ENCODE measurements at regions not wholly inside any gene's neighbourhood (a gene's known extent, or its start where the extent isn't known, plus 50 kb on each side); places are given as distances from the start of the nearest gene placed in this dataset.

DNA sequence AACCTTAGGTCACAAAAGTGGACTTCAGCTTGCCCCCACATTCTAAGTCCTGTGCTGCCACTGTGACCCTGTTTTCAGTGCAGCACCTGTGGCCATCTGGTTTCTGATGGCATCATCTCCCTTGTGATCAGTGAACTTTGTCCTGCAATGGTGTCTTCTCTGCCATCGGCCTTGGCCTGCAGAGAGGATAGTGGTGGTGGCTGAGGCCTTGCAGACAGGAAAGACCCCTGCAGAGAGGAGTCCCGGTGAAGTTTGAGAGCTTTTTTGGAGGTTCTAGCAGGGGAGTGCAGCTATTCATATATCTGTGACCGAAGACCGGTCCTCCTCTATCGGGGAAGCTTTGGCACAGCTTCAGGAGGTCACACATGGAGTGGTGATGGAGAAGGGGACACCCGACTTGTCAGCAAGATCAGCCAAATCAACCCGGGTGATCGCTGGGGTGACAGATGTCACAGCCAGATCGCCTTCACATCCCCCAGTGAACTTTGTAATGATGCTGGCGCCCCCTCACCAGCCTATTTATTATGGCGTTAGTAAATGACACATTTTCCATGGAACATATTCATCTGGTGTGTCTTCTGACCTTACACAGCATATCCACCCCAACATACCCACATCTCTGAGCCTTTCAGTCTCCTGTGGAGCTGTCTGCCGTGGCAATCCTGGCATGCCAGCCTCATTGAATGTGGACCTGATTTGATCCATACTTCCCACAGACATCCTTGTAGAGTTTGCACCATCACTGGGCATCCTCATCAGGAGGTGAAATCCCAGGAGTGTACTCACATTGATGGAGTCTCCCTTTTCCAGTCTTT is 136.1 kb downstream of the PAPOLA start:
- no peak for ATAC-seq
- Histone ChIP-seq H3K27ac (no peak overlapping the region), H3K4me3 (no peak overlapping the region), H3K27me3 (no peaks in the 10 kb centered on the region), H3K36me3 (no peaks in the 10 kb centered on the region), H3K4me1 (no peaks in the 10 kb centered on the region), H3K9me3 (no peaks in the 10 kb centered on the region)
- intact Hi-C loops (cut with DNase I), result no loop called here
- 78 to 87% (median 81%) methylated on average over 12 of the region's 12 CpGs for WGBS, 4 donors
- TF ChIP-seq POLR2A (IDR thresholded peaks at IDR 0.05) (no peak), CTCF (IDR thresholded peaks at IDR 0.05) (no peak)
- DNase-seq, result no peak

DNA sequence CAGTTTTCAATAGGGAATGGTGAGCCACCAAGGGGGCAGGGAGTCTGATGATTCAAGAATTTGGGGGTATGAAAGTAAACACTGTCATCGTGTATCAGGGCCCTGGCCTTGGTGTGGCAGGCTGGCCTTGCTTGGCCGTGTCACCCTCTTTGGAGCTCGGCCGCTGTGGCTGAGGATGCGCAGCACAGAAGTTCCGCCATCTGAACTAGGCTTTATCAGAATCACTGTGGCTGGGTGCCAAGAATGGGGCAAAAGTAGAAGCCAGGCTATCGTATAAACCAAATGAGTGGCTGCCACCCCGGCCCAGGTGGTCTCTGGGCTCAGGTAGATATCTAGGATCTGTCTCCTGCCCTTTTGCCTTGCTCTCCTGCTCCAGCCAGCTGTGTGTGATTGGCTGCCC is 137.4 kb downstream of the PAPOLA start:
- no peak overlapping the region for H3K4me3 ChIP-seq
- H3K27me3 ChIP-seq, result no peaks in the 10 kb centered on the region
- 77 to 87% (median 78%) methylated on average over 8 of the region's 8 CpGs for WGBS, 4 donors
- H3K9me3 ChIP-seq, result no peaks in the 10 kb centered on the region
- intact Hi-C loops (cut with DNase I), result no loop called here
- H3K4me1 ChIP-seq, result no peaks in the 10 kb centered on the region
- DNase-seq (no peak), ATAC-seq (no peak)
- H3K36me3 ChIP-seq, result no peaks in the 10 kb centered on the region
- no peak overlapping the region for H3K27ac ChIP-seq
- TF ChIP-seq CTCF (IDR thresholded peaks at IDR 0.05) (no peak), POLR2A (IDR thresholded peaks at IDR 0.05) (no peak)

DNA sequence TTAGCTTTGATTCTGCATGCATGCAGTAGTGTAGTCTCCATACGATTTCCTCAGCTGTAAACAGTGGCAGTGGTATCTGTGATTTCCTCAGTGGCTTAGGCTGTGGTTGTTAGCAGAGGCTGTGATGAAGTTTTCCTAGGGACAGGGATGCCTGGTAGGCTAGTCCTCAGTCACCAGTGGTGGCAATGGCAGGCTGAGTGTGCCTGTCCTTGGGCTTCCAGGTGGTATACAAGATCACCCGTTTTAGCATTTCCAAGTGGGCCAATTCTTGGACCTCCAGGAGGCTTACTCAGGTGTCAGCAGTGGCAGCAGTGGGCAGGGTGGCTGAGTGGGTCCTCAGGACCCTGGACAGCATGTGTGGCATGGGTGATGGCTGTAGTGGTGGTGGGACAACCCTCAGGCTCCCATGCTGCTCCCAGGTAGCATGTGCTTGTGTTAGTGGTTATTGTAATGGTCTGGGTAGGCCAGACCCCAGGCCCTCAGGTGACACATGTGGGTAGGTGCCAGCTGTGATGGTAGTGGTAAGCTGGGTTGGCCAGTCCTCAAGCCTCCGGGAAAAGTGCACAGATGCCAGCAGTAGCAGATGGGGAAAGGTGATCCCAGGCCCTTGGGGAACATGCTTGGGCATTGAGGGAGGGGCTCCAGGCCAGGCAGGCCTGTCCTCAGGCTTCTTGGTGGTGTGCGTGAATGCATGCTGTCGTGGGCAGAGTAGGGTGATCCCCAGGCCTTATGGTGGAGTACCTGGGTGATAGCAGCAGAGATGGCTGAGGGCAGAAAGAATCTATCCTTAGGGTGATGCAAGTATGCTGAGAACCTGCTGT is 146.5 kb downstream of the PAPOLA start:
- Histone ChIP-seq H3K36me3 (no peaks in the 10 kb centered on the region), H3K4me1 (no peaks in the 10 kb centered on the region), H3K4me3 (no peak overlapping the region), H3K27me3 (no peaks in the 10 kb centered on the region), H3K9me3 (peaks cover 0 to 27% (median 8%) of the 10 kb centered on the region in 12 donors), H3K27ac (no peak overlapping the region)
- no peak for TF ChIP-seq CTCF (IDR thresholded peaks at IDR 0.05)
- no peak for TF ChIP-seq POLR2A (IDR thresholded peaks at IDR 0.05)
- DNase-seq (no peak), ATAC-seq (no peak)
- intact Hi-C loops (cut with DNase I), result no loop called here
- WGBS, 4 donors, result 67 to 85% (median 73%) methylated on average over 4 to 5 of the region's 5 CpGs

DNA sequence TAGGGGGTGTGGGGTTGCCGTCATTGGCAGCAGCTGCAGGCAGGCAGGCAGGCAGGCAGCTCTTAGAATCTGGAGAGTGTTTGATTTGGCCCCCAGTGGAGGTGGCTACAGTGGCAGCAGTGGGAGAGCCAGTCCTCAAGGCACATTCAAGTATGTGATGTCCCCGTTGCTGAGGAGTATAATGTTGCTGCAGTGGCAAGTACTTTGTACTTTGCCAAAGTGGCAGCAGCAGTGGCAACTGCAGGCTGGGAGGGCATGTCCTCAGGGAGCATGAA is 147.1 kb downstream of the PAPOLA start:
- H3K27ac ChIP-seq, result no peak overlapping the region
- 64 to 79% (median 73%) methylated on average over 2 of the region's 2 CpGs for WGBS, 4 donors
- H3K36me3 ChIP-seq, result no peaks in the 10 kb centered on the region
- TF ChIP-seq POLR2A (IDR thresholded peaks at IDR 0.05) (no peak), CTCF (IDR thresholded peaks at IDR 0.05) (no peak)
- no peak for ATAC-seq
- peaks cover 0 to 27% (median 8%) of the 10 kb centered on the region in 12 donors for H3K9me3 ChIP-seq
- no peaks in the 10 kb centered on the region for H3K27me3 ChIP-seq
- H3K4me3 ChIP-seq, result no peak overlapping the region
- no peaks in the 10 kb centered on the region for H3K4me1 ChIP-seq
- DNase-seq, result no peak
- intact Hi-C loops (cut with DNase I), result no loop called here
